ENCODE measurements at regions not wholly inside any gene's neighbourhood (a gene's known extent, or its start where the extent isn't known, plus 50 kb on each side); places are given as distances from the start of the nearest gene placed in this dataset.

GRCh38 chr11:92764128-92764527 lies 205.3 kb upstream of the MTNR1B start:
- Histone ChIP-seq H3K4me1 (ENCODE audit: control insufficient read depth in 1 of 2, low read depth in 2 of 2) (peaks cover 0 to 12% of the 10 kb centered on the region in 2 donors), H3K27me3 (replicated peaks; ENCODE audit: insufficient read depth) (no peaks in the 10 kb centered on the region), H3K27ac (no peak overlapping the region), H3K9me3 (no peaks in the 10 kb centered on the region), H3K36me3 (no peaks in the 10 kb centered on the region), H3K4me3 (no peak overlapping the region)
- ATAC-seq (ENCODE audit: insufficient number of reproducible peaks, low FRiP score, low read depth) = no peak
- DNase-seq (ENCODE audit: low spot score) = no peak
- no peak for TF ChIP-seq CTCF (IDR thresholded peaks at IDR 0.05)

GRCh38 chr11:92765082-92765840 lies 204.2 kb upstream of the MTNR1B start:
- H3K27me3 ChIP-seq (replicated peaks; ENCODE audit: insufficient read depth) = no peaks in the 10 kb centered on the region
- no peaks in the 10 kb centered on the region for H3K9me3 ChIP-seq
- H3K27ac ChIP-seq = no peak overlapping the region
- no peak overlapping the region for H3K4me3 ChIP-seq
- TF ChIP-seq CTCF (IDR thresholded peaks at IDR 0.05) = no peak
- no peaks in the 10 kb centered on the region for H3K36me3 ChIP-seq
- ATAC-seq (ENCODE audit: insufficient number of reproducible peaks, low FRiP score, low read depth) (no peak), DNase-seq (ENCODE audit: low spot score) (no peak)
- H3K4me1 ChIP-seq (ENCODE audit: control insufficient read depth in 1 of 2, low read depth in 2 of 2) = peaks cover 0 to 12% of the 10 kb centered on the region in 2 donors

- no peak for TF ChIP-seq CTCF (IDR thresholded peaks at IDR 0.05)
- H3K4me1 ChIP-seq (ENCODE audit: control insufficient read depth in 1 of 2, low read depth in 2 of 2) = peaks cover 0 to 12% of the 10 kb centered on the region in 2 donors
- H3K4me3 ChIP-seq = peak overlapping the region; percentile 64
- H3K27ac ChIP-seq = peak overlapping the region; percentile 23 to 43
- no peaks in the 10 kb centered on the region for H3K36me3 ChIP-seq
- no peak for ATAC-seq (ENCODE audit: insufficient number of reproducible peaks, low FRiP score, low read depth)
- H3K9me3 ChIP-seq = no peaks in the 10 kb centered on the region
- DNase-seq (ENCODE audit: low spot score) = no peak
- H3K27me3 ChIP-seq (replicated peaks; ENCODE audit: insufficient read depth) = no peaks in the 10 kb centered on the region
Observed at GRCh38 chr11:92765965-92766371, 203.5 kb upstream of the MTNR1B start.

- Histone ChIP-seq H3K4me1 (ENCODE audit: control insufficient read depth in 1 of 2, low read depth in 2 of 2) (peaks cover 0 to 12% of the 10 kb centered on the region in 2 donors), H3K9me3 (no peaks in the 10 kb centered on the region), H3K27ac (no peak overlapping the region), H3K4me3 (peak overlapping the region; percentile 64), H3K36me3 (no peaks in the 10 kb centered on the region), H3K27me3 (replicated peaks; ENCODE audit: insufficient read depth) (no peaks in the 10 kb centered on the region)
- TF ChIP-seq CTCF (IDR thresholded peaks at IDR 0.05) = no peak
- ATAC-seq (ENCODE audit: insufficient number of reproducible peaks, low FRiP score, low read depth) (no peak), DNase-seq (ENCODE audit: low spot score) (no peak)
Observed at GRCh38 chr11:92766698-92767097, 202.8 kb upstream of the MTNR1B start.

GRCh38 chr11:92767416-92767815 lies 202.0 kb upstream of the MTNR1B start:
- no peak for TF ChIP-seq CTCF (IDR thresholded peaks at IDR 0.05)
- Histone ChIP-seq H3K27me3 (replicated peaks; ENCODE audit: insufficient read depth) (no peaks in the 10 kb centered on the region), H3K27ac (no peak overlapping the region), H3K4me3 (no peak overlapping the region), H3K36me3 (no peaks in the 10 kb centered on the region), H3K4me1 (ENCODE audit: control insufficient read depth in 1 of 2, low read depth in 2 of 2) (peaks cover 0 to 12% of the 10 kb centered on the region in 2 donors), H3K9me3 (no peaks in the 10 kb centered on the region)
- ATAC-seq (ENCODE audit: insufficient number of reproducible peaks, low FRiP score, low read depth) (no peak), DNase-seq (ENCODE audit: low spot score) (no peak)

Data from thoracic aorta (tissue), 2 donors.